SH-SY5Y (cell line): ENCODE measurements at regions not wholly inside any gene's neighbourhood (a gene's known extent, or its start where the extent isn't known, plus 50 kb on each side); places are given as distances from the start of the nearest gene placed in this dataset.

Source experiments
- GATA2 ChIP-seq: IDR thresholded peaks from 2 replicates; pipeline ENCODE4 v1.6.1; 2011; ENCODE audit warnings: mild to moderate bottlenecking, low read depth, low read length
- GATA3 ChIP-seq: IDR thresholded peaks from 2 replicates; pipeline ENCODE4 v1.6.1; 2011; ENCODE audit warnings: low read depth, mild to moderate bottlenecking, low read length, moderate library complexity

DNA sequence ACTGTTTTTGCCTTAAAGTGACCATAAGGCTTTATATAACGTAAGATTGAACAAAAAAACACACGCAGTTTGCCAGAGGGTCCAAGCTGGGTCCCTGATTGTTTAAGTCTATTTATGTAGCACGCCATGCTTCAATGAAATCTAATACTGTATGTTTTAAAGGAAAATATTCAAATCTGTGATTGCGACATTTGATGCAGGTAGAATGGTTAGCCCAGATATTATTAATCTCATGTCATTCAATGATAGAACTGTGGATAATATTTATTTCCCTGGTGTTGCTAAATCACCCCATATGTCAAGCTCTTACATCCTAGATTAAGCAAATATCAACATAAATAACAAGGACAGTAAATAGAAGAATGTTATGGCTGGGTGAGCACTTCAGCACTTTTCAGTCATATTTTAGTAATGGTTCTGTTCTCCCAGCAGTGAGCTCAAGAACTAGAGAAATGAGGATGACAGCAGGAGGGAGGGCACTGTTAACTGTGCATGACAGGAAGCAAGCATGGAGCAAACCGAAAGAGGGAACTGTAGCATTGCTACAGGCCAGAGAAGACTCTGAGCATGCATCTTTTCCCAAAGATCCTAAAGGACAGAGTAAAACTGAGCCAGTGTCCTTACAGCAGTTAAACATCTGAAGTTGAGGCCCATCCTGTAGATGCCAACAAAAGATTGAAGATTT, 465.7 kb upstream of the MGAT4C start:
- TF ChIP-seq GATA2 (no peak), GATA3 (no peak)
